ENCODE measurements at regions not wholly inside any gene's neighbourhood (a gene's known extent, or its start where the extent isn't known, plus 50 kb on each side); places are given as distances from the start of the nearest gene placed in this dataset.

- TF ChIP-seq POLR2AphosphoS5 (IDR thresholded peaks at IDR 0.05; ENCODE audit: low read depth, low read length) (no peak), ZFX (IDR thresholded peaks at IDR 0.05) (no peak), FOSL1 (IDR thresholded peaks at IDR 0.05; ENCODE audit: low read depth) (no peak), ZBTB33 (IDR thresholded peaks at IDR 0.05; ENCODE audit: extremely low read depth, insufficient replicate concordance, low read length) (no peak)
- TF ChIP-seq, protein P1, sequence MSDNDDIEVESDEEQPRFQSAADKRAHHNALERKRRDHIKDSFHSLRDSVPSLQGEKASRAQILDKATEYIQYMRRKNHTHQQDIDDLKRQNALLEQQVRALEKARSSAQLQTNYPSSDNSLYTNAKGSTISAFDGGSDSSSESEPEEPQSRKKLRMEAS (IDR thresholded peaks at IDR 0.05): no peak
Observed at GRCh38 chr4:53854991-53855568, 209.3 kb downstream of the CHIC2 start (continued).

GRCh38 chr4:53852343-53852742, 212.1 kb downstream of the CHIC2 start:
- RAD21 ChIA-PET (ENCODE audit: low non-redundant PET in 1 of 2, low total read pairs in 2 of 2, uncharacterized antibody in 2 of 2, unreplicated experiment in 2 of 2): no interaction called here
- Histone ChIP-seq H3K4me3 (replicated peaks in 1 of 2; ENCODE audit: low read depth in 1 of 2, low read length in 2 of 2) (no peak overlapping the region), H3K9ac (ENCODE audit: low read length) (no peak overlapping the region), H3K9me2 (ENCODE audit: insufficient read depth) (no peaks in the 10 kb centered on the region), H3K79me2 (ENCODE audit: insufficient read depth, low read length) (no peaks in the 10 kb centered on the region), H3K27ac (ENCODE audit: low read depth, low read length) (no peak overlapping the region), H4K20me1 (ENCODE audit: insufficient read depth) (no peaks in the 10 kb centered on the region), H3K4me1 (ENCODE audit: control insufficient read depth in 1 of 2, insufficient read depth in 2 of 2, low read length in 2 of 2) (no peaks in the 10 kb centered on the region), H3K9me3 (ENCODE audit: control insufficient read depth in 1 of 2, insufficient read depth in 1 of 2, low read depth in 1 of 2, low read length in 2 of 2) (no peaks in the 10 kb centered on the region), H3K4me2 (ENCODE audit: low read length) (no peak overlapping the region), H3K36me3 (ENCODE audit: control insufficient read depth in 1 of 2, insufficient read depth in 2 of 2, low read length in 2 of 2) (no peaks in the 10 kb centered on the region), H3K27me3 (ENCODE audit: insufficient read depth, low read length) (no peaks in the 10 kb centered on the region), H2AFZ (ENCODE audit: low read depth, low read length, poor library complexity, severe bottlenecking) (no peak overlapping the region)
- BruUV-seq (replicated peaks): no TSS peak
- CTCF ChIA-PET: no interaction called here
- ATAC-seq: no peak
- intact Hi-C loops (cut with micrococcal nuclease): no loop called here
- POLR2A ChIA-PET: no interaction called here
- no peak for DNase-seq (ENCODE audit: low read depth, low spot score)
- TF ChIP-seq ZBTB33 (IDR thresholded peaks at IDR 0.05; ENCODE audit: extremely low read depth, insufficient replicate concordance, low read length): no peak
- TF ChIP-seq TCF7L2 (IDR thresholded peaks at IDR 0.05; ENCODE audit: borderline replicate concordance, extremely low read depth, insufficient read depth, insufficient read length): no peak
- TF ChIP-seq POLR2A (IDR thresholded peaks at IDR 0.05; ENCODE audit: borderline replicate concordance, extremely low read depth, insufficient read depth, insufficient read length): no peak
- no peak for TF ChIP-seq SIN3A (IDR thresholded peaks at IDR 0.05; ENCODE audit: low read depth)
- TF ChIP-seq, protein P2, sequence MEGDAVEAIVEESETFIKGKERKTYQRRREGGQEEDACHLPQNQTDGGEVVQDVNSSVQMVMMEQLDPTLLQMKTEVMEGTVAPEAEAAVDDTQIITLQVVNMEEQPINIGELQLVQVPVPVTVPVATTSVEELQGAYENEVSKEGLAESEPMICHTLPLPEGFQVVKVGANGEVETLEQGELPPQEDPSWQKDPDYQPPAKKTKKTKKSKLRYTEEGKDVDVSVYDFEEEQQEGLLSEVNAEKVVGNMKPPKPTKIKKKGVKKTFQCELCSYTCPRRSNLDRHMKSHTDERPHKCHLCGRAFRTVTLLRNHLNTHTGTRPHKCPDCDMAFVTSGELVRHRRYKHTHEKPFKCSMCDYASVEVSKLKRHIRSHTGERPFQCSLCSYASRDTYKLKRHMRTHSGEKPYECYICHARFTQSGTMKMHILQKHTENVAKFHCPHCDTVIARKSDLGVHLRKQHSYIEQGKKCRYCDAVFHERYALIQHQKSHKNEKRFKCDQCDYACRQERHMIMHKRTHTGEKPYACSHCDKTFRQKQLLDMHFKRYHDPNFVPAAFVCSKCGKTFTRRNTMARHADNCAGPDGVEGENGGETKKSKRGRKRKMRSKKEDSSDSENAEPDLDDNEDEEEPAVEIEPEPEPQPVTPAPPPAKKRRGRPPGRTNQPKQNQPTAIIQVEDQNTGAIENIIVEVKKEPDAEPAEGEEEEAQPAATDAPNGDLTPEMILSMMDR (IDR thresholded peaks at IDR 0.05 in 2 of 3, conservative IDR thresholded peaks at IDR 0.05 in 1 of 3; ENCODE audit: borderline replicate concordance in 1 of 3, insufficient read depth in 1 of 3, low read depth in 2 of 3, low read length in 2 of 3): no peak
- TF ChIP-seq EGR1 (IDR thresholded peaks at IDR 0.05; ENCODE audit: low read depth): no peak
- TF ChIP-seq, protein P1 (IDR thresholded peaks at IDR 0.05): no peak
- TF ChIP-seq EZH2phosphoT487 (IDR thresholded peaks at IDR 0.05; ENCODE audit: borderline replicate concordance): no peak
- no peak for TF ChIP-seq YY1 (IDR thresholded peaks at IDR 0.05; ENCODE audit: extremely low read depth, insufficient replicate concordance, low read depth, low read length)
- TF ChIP-seq, protein P3, sequence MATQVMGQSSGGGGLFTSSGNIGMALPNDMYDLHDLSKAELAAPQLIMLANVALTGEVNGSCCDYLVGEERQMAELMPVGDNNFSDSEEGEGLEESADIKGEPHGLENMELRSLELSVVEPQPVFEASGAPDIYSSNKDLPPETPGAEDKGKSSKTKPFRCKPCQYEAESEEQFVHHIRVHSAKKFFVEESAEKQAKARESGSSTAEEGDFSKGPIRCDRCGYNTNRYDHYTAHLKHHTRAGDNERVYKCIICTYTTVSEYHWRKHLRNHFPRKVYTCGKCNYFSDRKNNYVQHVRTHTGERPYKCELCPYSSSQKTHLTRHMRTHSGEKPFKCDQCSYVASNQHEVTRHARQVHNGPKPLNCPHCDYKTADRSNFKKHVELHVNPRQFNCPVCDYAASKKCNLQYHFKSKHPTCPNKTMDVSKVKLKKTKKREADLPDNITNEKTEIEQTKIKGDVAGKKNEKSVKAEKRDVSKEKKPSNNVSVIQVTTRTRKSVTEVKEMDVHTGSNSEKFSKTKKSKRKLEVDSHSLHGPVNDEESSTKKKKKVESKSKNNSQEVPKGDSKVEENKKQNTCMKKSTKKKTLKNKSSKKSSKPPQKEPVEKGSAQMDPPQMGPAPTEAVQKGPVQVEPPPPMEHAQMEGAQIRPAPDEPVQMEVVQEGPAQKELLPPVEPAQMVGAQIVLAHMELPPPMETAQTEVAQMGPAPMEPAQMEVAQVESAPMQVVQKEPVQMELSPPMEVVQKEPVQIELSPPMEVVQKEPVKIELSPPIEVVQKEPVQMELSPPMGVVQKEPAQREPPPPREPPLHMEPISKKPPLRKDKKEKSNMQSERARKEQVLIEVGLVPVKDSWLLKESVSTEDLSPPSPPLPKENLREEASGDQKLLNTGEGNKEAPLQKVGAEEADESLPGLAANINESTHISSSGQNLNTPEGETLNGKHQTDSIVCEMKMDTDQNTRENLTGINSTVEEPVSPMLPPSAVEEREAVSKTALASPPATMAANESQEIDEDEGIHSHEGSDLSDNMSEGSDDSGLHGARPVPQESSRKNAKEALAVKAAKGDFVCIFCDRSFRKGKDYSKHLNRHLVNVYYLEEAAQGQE (IDR thresholded peaks at IDR 0.05; ENCODE audit: low read depth): no peak
- TF ChIP-seq POLR2AphosphoS5 (IDR thresholded peaks at IDR 0.05; ENCODE audit: low read depth, low read length): no peak
- TF ChIP-seq ZFX (IDR thresholded peaks at IDR 0.05): no peak

Measured in HCT116 (cell line).